ENCODE measurements at regions not wholly inside any gene's neighbourhood (a gene's known extent, or its start where the extent isn't known, plus 50 kb on each side); places are given as distances from the start of the nearest gene placed in this dataset.

DNA sequence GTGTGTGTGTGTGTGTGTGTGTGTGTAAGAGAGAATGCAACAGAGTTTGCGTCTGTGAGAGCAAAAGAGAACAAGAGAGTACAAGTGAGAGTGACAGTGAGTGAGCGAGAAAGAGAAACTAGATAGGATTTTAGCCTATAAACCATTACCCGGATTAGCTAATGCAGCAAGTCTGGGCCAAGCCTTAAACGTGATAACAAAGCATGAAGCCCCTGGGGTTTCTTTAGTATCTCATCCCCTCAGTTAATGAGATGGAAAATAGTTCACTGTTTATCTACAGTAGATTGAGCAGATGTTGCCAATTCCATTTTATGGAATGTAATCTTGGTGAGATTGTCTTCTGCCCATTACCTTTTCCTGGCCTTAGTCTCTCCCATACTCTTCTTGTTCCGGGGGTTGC, 114.5 kb downstream of the MAT2B start:
- H3K36me3 ChIP-seq (ENCODE audit: control insufficient read depth, insufficient read depth, low read length), result no peaks in the 10 kb centered on the region
- H3K27me3 ChIP-seq (replicated peaks; ENCODE audit: control insufficient read depth, insufficient read depth, low read length, poor library complexity, severe bottlenecking), result no peaks in the 10 kb centered on the region
- H3K9me3 ChIP-seq (ENCODE audit: control insufficient read depth, low read length), result no peaks in the 10 kb centered on the region
- no peaks in the 10 kb centered on the region for H3K4me1 ChIP-seq (ENCODE audit: control insufficient read depth, insufficient read depth, low read length, poor library complexity, severe bottlenecking)
- DNase-seq, result no peak
- no peak overlapping the region for H3K4me3 ChIP-seq (ENCODE audit: insufficient read depth, low read depth, low read length, poor library complexity, severe bottlenecking)
- H3K27ac ChIP-seq (ENCODE audit: insufficient read depth, low read length, poor library complexity, severe bottlenecking), result no peak overlapping the region

GRCh38 chr5:163622799-163623198, 117.4 kb downstream of the MAT2B start:
- Histone ChIP-seq H3K27me3 (replicated peaks; ENCODE audit: control insufficient read depth, insufficient read depth, low read length, poor library complexity, severe bottlenecking) (no peaks in the 10 kb centered on the region), H3K36me3 (ENCODE audit: control insufficient read depth, insufficient read depth, low read length) (no peaks in the 10 kb centered on the region), H3K4me3 (ENCODE audit: insufficient read depth, low read depth, low read length, poor library complexity, severe bottlenecking) (no peak overlapping the region), H3K4me1 (ENCODE audit: control insufficient read depth, insufficient read depth, low read length, poor library complexity, severe bottlenecking) (no peaks in the 10 kb centered on the region), H3K9me3 (ENCODE audit: control insufficient read depth, low read length) (no peaks in the 10 kb centered on the region), H3K27ac (ENCODE audit: insufficient read depth, low read length, poor library complexity, severe bottlenecking) (no peak overlapping the region)
- no peak for DNase-seq

GRCh38 chr5:163623524-163623923, 118.1 kb downstream of the MAT2B start:
- Histone ChIP-seq H3K4me1 (ENCODE audit: control insufficient read depth, insufficient read depth, low read length, poor library complexity, severe bottlenecking) (no peaks in the 10 kb centered on the region), H3K27me3 (replicated peaks; ENCODE audit: control insufficient read depth, insufficient read depth, low read length, poor library complexity, severe bottlenecking) (no peaks in the 10 kb centered on the region), H3K4me3 (ENCODE audit: insufficient read depth, low read depth, low read length, poor library complexity, severe bottlenecking) (no peak overlapping the region), H3K36me3 (ENCODE audit: control insufficient read depth, insufficient read depth, low read length) (no peaks in the 10 kb centered on the region), H3K9me3 (ENCODE audit: control insufficient read depth, low read length) (no peaks in the 10 kb centered on the region), H3K27ac (ENCODE audit: insufficient read depth, low read length, poor library complexity, severe bottlenecking) (no peak overlapping the region)
- DNase-seq, result no peak

- no peaks in the 10 kb centered on the region for H3K36me3 ChIP-seq (ENCODE audit: control insufficient read depth, insufficient read depth, low read length)
- no peak for DNase-seq
- H3K9me3 ChIP-seq (ENCODE audit: control insufficient read depth, low read length), result no peaks in the 10 kb centered on the region
- no peak overlapping the region for H3K4me3 ChIP-seq (ENCODE audit: insufficient read depth, low read depth, low read length, poor library complexity, severe bottlenecking)
- H3K27me3 ChIP-seq (replicated peaks; ENCODE audit: control insufficient read depth, insufficient read depth, low read length, poor library complexity, severe bottlenecking), result no peaks in the 10 kb centered on the region
- H3K4me1 ChIP-seq (ENCODE audit: control insufficient read depth, insufficient read depth, low read length, poor library complexity, severe bottlenecking), result no peaks in the 10 kb centered on the region
- H3K27ac ChIP-seq (ENCODE audit: insufficient read depth, low read length, poor library complexity, severe bottlenecking), result no peak overlapping the region
Measured at GRCh38 chr5:163623986-163624385, 118.6 kb downstream of the MAT2B start.

DNA sequence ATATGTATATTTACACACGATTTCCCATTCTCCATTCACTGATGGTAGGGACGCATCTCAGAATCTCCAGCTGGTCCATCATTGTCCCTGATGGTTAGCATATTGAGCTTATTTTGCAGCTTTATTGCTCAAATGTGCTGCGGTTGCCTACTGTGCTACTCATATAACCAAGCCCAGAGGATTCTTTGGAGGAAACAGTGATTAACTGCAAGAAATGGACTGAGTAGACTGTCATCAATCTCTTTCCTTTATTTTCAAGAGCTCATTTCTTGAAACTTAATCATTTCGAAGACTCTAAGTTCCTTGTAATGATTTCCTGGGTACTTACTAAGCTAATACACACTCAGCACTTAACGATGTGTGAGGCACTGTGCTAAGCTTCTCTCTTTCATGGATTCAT, 119.0 kb downstream of the MAT2B start:
- no peaks in the 10 kb centered on the region for H3K27me3 ChIP-seq (replicated peaks; ENCODE audit: control insufficient read depth, insufficient read depth, low read length, poor library complexity, severe bottlenecking)
- H3K27ac ChIP-seq (ENCODE audit: insufficient read depth, low read length, poor library complexity, severe bottlenecking), result no peak overlapping the region
- no peaks in the 10 kb centered on the region for H3K36me3 ChIP-seq (ENCODE audit: control insufficient read depth, insufficient read depth, low read length)
- H3K4me3 ChIP-seq (ENCODE audit: insufficient read depth, low read depth, low read length, poor library complexity, severe bottlenecking), result no peak overlapping the region
- H3K4me1 ChIP-seq (ENCODE audit: control insufficient read depth, insufficient read depth, low read length, poor library complexity, severe bottlenecking), result no peaks in the 10 kb centered on the region
- H3K9me3 ChIP-seq (ENCODE audit: control insufficient read depth, low read length), result no peaks in the 10 kb centered on the region
- no peak for DNase-seq

DNA sequence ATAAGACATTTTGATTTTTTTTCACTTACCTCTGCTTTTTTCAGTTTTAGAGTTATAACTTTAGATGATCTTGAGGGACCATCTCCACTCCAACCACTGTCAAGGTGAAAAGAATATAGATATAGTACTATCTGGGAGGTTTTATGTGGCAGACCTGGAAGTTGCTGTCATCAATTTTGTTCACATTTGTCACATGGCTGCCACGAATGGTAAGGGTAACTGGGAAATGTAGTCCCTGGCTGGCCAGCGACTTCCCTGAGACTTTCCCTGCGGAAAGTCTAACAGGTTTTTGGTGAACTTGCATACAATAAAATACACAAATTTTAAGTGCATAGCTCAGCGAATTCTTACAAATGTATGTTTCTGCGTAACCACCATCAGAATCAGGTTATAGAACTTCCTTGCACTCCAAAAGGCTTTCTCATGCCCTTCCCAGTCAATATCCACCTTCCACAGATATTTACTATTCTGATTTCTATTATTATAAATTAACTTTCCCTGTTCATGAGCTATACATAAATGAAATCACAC, 121.5 kb downstream of the MAT2B start:
- Histone ChIP-seq H3K27me3 (replicated peaks; ENCODE audit: control insufficient read depth, insufficient read depth, low read length, poor library complexity, severe bottlenecking) (no peaks in the 10 kb centered on the region), H3K27ac (ENCODE audit: insufficient read depth, low read length, poor library complexity, severe bottlenecking) (no peak overlapping the region), H3K9me3 (ENCODE audit: control insufficient read depth, low read length) (no peaks in the 10 kb centered on the region), H3K36me3 (ENCODE audit: control insufficient read depth, insufficient read depth, low read length) (no peaks in the 10 kb centered on the region), H3K4me1 (ENCODE audit: control insufficient read depth, insufficient read depth, low read length, poor library complexity, severe bottlenecking) (no peaks in the 10 kb centered on the region), H3K4me3 (ENCODE audit: insufficient read depth, low read depth, low read length, poor library complexity, severe bottlenecking) (no peak overlapping the region)
- no peak for DNase-seq

DNA sequence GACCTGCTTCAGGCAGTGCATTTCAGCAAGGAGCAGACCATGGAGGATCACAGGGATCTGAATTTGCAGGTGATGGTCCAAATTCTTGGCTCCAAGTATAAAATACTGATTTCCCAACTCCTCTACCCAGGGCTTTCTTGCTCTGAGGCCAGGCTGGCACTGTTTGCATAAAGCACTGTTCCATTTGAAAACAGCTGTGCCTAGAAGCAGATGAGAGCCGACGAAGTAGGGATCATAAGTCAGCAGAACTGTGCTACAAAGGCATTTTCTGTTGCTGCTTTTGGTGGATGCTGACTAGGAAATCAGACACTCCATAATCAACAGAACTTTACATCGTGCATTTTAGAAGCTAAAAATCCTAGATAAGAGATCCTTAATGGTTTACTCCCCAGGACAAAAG, 126.4 kb downstream of the MAT2B start:
- H3K4me1 ChIP-seq (ENCODE audit: control insufficient read depth, insufficient read depth, low read length, poor library complexity, severe bottlenecking), result no peaks in the 10 kb centered on the region
- no peak overlapping the region for H3K4me3 ChIP-seq (ENCODE audit: insufficient read depth, low read depth, low read length, poor library complexity, severe bottlenecking)
- H3K36me3 ChIP-seq (ENCODE audit: control insufficient read depth, insufficient read depth, low read length), result no peaks in the 10 kb centered on the region
- DNase-seq, result no peak
- H3K27me3 ChIP-seq (replicated peaks; ENCODE audit: control insufficient read depth, insufficient read depth, low read length, poor library complexity, severe bottlenecking), result no peaks in the 10 kb centered on the region
- no peak overlapping the region for H3K27ac ChIP-seq (ENCODE audit: insufficient read depth, low read length, poor library complexity, severe bottlenecking)
- H3K9me3 ChIP-seq (ENCODE audit: control insufficient read depth, low read length), result no peaks in the 10 kb centered on the region

DNA sequence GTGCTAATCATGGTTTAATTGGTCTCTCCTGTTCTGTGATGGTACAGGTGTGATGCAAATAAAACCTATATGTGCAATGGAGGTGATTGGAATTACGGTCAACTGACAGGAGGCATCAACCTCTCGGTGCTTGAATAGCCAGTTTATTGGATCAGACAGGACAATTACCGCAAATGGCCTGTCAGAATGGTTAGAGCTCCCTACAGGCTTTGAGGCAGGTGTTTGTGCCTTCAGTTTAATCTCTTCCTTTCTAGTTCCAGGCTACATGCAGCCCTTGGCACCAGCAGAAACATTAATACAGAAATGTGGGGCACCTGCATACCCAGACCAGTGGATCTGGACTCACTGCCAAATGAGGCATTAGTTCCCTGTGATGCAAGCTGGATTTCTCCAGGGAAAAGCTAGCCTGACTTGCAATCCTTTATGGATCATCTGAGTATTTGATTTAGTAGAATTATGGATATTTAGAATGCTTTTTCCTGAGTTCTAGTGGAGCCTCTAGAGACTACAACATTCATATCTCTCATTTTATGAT, 128.6 kb downstream of the MAT2B start:
- Histone ChIP-seq H3K4me1 (ENCODE audit: control insufficient read depth, insufficient read depth, low read length, poor library complexity, severe bottlenecking) (no peaks in the 10 kb centered on the region), H3K27me3 (replicated peaks; ENCODE audit: control insufficient read depth, insufficient read depth, low read length, poor library complexity, severe bottlenecking) (no peaks in the 10 kb centered on the region), H3K4me3 (ENCODE audit: insufficient read depth, low read depth, low read length, poor library complexity, severe bottlenecking) (no peak overlapping the region), H3K9me3 (ENCODE audit: control insufficient read depth, low read length) (no peaks in the 10 kb centered on the region), H3K36me3 (ENCODE audit: control insufficient read depth, insufficient read depth, low read length) (no peaks in the 10 kb centered on the region), H3K27ac (ENCODE audit: insufficient read depth, low read length, poor library complexity, severe bottlenecking) (no peak overlapping the region)
- no peak for DNase-seq

DNA sequence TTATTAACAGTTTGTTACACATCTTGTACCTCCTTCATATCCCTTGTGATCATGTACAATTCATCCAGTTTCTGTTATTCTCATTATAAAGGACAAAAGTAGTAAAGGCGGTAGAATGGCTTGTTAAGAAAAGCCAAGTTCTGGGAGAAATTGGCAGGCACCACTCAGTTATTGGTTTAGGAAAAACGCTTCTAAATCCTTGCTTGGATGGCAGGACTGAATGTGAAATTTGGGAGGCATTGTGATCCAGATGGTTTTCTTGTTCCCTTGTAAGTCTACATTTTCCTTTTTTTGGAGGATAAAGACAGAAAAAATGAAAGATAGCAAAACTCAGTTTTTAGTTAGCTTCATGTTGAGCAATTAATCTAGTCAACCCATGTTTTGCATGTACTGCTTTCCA, 130.2 kb downstream of the MAT2B start:
- Histone ChIP-seq H3K36me3 (ENCODE audit: control insufficient read depth, insufficient read depth, low read length) (no peaks in the 10 kb centered on the region), H3K27ac (ENCODE audit: insufficient read depth, low read length, poor library complexity, severe bottlenecking) (no peak overlapping the region), H3K9me3 (ENCODE audit: control insufficient read depth, low read length) (no peaks in the 10 kb centered on the region), H3K4me1 (ENCODE audit: control insufficient read depth, insufficient read depth, low read length, poor library complexity, severe bottlenecking) (no peaks in the 10 kb centered on the region), H3K4me3 (ENCODE audit: insufficient read depth, low read depth, low read length, poor library complexity, severe bottlenecking) (no peak overlapping the region), H3K27me3 (replicated peaks; ENCODE audit: control insufficient read depth, insufficient read depth, low read length, poor library complexity, severe bottlenecking) (no peaks in the 10 kb centered on the region)
- no peak for DNase-seq

- Histone ChIP-seq H3K36me3 (ENCODE audit: control insufficient read depth, insufficient read depth, low read length) (no peaks in the 10 kb centered on the region), H3K27me3 (replicated peaks; ENCODE audit: control insufficient read depth, insufficient read depth, low read length, poor library complexity, severe bottlenecking) (no peaks in the 10 kb centered on the region), H3K27ac (ENCODE audit: insufficient read depth, low read length, poor library complexity, severe bottlenecking) (no peak overlapping the region), H3K9me3 (ENCODE audit: control insufficient read depth, low read length) (no peaks in the 10 kb centered on the region), H3K4me1 (ENCODE audit: control insufficient read depth, insufficient read depth, low read length, poor library complexity, severe bottlenecking) (no peaks in the 10 kb centered on the region), H3K4me3 (ENCODE audit: insufficient read depth, low read depth, low read length, poor library complexity, severe bottlenecking) (no peak overlapping the region)
- DNase-seq, result no peak
Measured at GRCh38 chr5:163642904-163643303, 137.5 kb downstream of the MAT2B start.

Measured in effector memory CD4-positive, alpha-beta T cell (primary cell).